MM.1S (cell line): ENCODE measurements at regions not wholly inside any gene's neighbourhood (a gene's known extent, or its start where the extent isn't known, plus 50 kb on each side); places are given as distances from the start of the nearest gene placed in this dataset.

Experiments used
- DNase-seq: peaks from one replicate; pipeline ENCODE4 v3.0.0-alpha.2; 2015
- H2AFZ ChIP-seq: fragments of 300-600 bp; sonication (generic); 2 replicates; pipeline ENCODE4 v1.6.0; 2016; ENCODE audit warnings: antibody characterized with exemption, low read length
- H3F3A ChIP-seq: fragments of 300-600 bp; sonication (generic); 2 replicates; pipeline ENCODE4 v1.6.1; 2016; ENCODE audit warnings: mild to moderate bottlenecking, antibody characterized with exemption, low read length, moderate library complexity, mixed read lengths; ENCODE audit not compliant: insufficient read depth
- H3K27ac ChIP-seq: fragments of 300-600 bp; sonication (generic); 2 replicates; pipeline ENCODE4 v1.5.1; 2016; ENCODE audit warnings: mild to moderate bottlenecking, low read length
- H3K27me3 ChIP-seq: fragments of 300-600 bp; sonication (generic); replicated peaks from 2 replicates; pipeline ENCODE4 v1.6.0; 2016; ENCODE audit warnings: low read length; ENCODE audit not compliant: insufficient read depth
- H3K36me3 ChIP-seq: fragments of 300-600 bp; sonication (generic); replicated peaks from 2 replicates; pipeline ENCODE4 v1.6.1; 2016; ENCODE audit warnings: mild to moderate bottlenecking, low read length, mixed read lengths; ENCODE audit not compliant: insufficient read depth
- H3K4me1 ChIP-seq: fragments of 300-600 bp; sonication (generic); 2 replicates; pipeline ENCODE4 v1.6.1; 2016; ENCODE audit warnings: low read length, mixed read lengths
- H3K4me2 ChIP-seq: fragments of 300-600 bp; sonication (generic); 2 replicates; pipeline ENCODE4 v1.6.0; 2016; ENCODE audit warnings: low read depth, low read length
- H3K4me3 ChIP-seq: fragments of 300-600 bp; sonication (generic); 2 replicates; pipeline ENCODE4 v1.5.1; 2016; ENCODE audit warnings: low read length, mixed read lengths
- H3K79me2 ChIP-seq: fragments of 300-600 bp; sonication (generic); 2 replicates; pipeline ENCODE4 v1.6.1; 2016; ENCODE audit warnings: mixed run types, low read length, mixed read lengths
- H3K9ac ChIP-seq: fragments of 300-600 bp; sonication (generic); 2 replicates; pipeline ENCODE4 v1.6.1; 2016; ENCODE audit warnings: low read length, mixed read lengths
- H3K9me2 ChIP-seq: fragments of 300-600 bp; sonication (generic); replicated peaks from 2 replicates; pipeline ENCODE4 v1.6.1; 2016; ENCODE audit warnings: mild to moderate bottlenecking, low read length, mixed read lengths; ENCODE audit not compliant: insufficient read depth
- H3K9me3 ChIP-seq: fragments of 300-600 bp; sonication (generic); replicated peaks from 2 replicates; pipeline ENCODE4 v1.6.1; 2016; ENCODE audit warnings: mild to moderate bottlenecking, low read length, mixed read lengths; ENCODE audit not compliant: insufficient read depth
- H4K20me1 ChIP-seq: fragments of 300-600 bp; sonication (generic); 2 replicates; pipeline ENCODE4 v1.6.1; 2016; ENCODE audit warnings: mild to moderate bottlenecking, low read length, moderate library complexity, mixed read lengths; ENCODE audit not compliant: insufficient read depth
- EZH2 ChIP-seq: fragments of 300-600 bp; sonication (generic); optimal IDR thresholded peaks from 2 replicates; pipeline ENCODE3; 2017; ENCODE audit warnings: low read depth, mild to moderate bottlenecking, antibody characterized with exemption, low read length, mixed read lengths
- EZH2phosphoT487 ChIP-seq: fragments of 300-600 bp; sonication (generic); IDR thresholded peaks from 2 replicates; pipeline ENCODE4 v1.6.1; 2018; ENCODE audit warnings: antibody characterized with exemption, low read length
- TF ChIP-seq, protein P1 (sequence below): fragments of 300-600 bp; sonication (generic); IDR thresholded peaks from 2 replicates; pipeline ENCODE4 v1.5.1; 2016; ENCODE audit warnings: antibody characterized with exemption, low read length, mixed read lengths

GRCh38 chr3:40803311-40803710 is 278.6 kb downstream of the ZNF621 start:
- Histone ChIP-seq H3K27ac (no peak overlapping the region), H3K9ac (no peak overlapping the region), H3K36me3 (no peaks in the 10 kb centered on the region), H4K20me1 (no peaks in the 10 kb centered on the region), H3F3A (no peaks in the 10 kb centered on the region), H3K9me3 (no peaks in the 10 kb centered on the region), H3K4me3 (no peak overlapping the region), H2AFZ (no peak overlapping the region), H3K79me2 (no peaks in the 10 kb centered on the region), H3K4me2 (no peak overlapping the region), H3K4me1 (no peaks in the 10 kb centered on the region), H3K9me2 (no peaks in the 10 kb centered on the region), H3K27me3 (no peaks in the 10 kb centered on the region)
- DNase-seq = no peak
- TF ChIP-seq, protein P1, sequence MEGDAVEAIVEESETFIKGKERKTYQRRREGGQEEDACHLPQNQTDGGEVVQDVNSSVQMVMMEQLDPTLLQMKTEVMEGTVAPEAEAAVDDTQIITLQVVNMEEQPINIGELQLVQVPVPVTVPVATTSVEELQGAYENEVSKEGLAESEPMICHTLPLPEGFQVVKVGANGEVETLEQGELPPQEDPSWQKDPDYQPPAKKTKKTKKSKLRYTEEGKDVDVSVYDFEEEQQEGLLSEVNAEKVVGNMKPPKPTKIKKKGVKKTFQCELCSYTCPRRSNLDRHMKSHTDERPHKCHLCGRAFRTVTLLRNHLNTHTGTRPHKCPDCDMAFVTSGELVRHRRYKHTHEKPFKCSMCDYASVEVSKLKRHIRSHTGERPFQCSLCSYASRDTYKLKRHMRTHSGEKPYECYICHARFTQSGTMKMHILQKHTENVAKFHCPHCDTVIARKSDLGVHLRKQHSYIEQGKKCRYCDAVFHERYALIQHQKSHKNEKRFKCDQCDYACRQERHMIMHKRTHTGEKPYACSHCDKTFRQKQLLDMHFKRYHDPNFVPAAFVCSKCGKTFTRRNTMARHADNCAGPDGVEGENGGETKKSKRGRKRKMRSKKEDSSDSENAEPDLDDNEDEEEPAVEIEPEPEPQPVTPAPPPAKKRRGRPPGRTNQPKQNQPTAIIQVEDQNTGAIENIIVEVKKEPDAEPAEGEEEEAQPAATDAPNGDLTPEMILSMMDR = no peak
- TF ChIP-seq EZH2phosphoT487 = no peak
- TF ChIP-seq EZH2 = no peak

DNA sequence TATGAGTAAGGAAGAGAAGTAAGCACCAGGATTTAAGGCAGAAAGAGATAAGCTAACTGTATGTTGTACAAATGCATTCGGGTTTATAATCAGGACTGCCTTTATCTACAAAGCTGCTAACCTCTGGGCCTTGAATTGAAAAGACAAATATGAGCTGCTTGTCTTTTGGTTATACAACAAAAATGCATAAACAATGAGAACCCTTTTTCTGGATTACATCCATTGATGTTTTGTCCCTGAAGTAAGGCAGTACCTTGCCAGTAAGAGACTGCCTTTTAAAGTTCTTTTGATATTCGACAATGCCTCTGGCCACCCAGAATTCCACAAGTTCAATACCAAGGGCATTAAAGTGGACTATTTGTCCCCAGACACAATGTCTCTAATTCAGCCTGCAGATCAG is 280.7 kb downstream of the ZNF621 start:
- Histone ChIP-seq H3K27ac (no peak overlapping the region), H3K36me3 (no peaks in the 10 kb centered on the region), H3K4me1 (no peaks in the 10 kb centered on the region), H2AFZ (no peak overlapping the region), H3K4me2 (no peak overlapping the region), H4K20me1 (no peaks in the 10 kb centered on the region), H3K79me2 (no peaks in the 10 kb centered on the region), H3K9me2 (no peaks in the 10 kb centered on the region), H3K27me3 (no peaks in the 10 kb centered on the region), H3K9me3 (no peaks in the 10 kb centered on the region), H3K9ac (no peak overlapping the region), H3F3A (no peaks in the 10 kb centered on the region), H3K4me3 (no peak overlapping the region)
- no peak for DNase-seq
- TF ChIP-seq EZH2 = no peak
- TF ChIP-seq, protein P1 = no peak
- TF ChIP-seq EZH2phosphoT487 = no peak

- no peak overlapping the region for H3K9ac ChIP-seq
- H2AFZ ChIP-seq = no peak overlapping the region
- H3K4me3 ChIP-seq = no peak overlapping the region
- H3K27me3 ChIP-seq = no peaks in the 10 kb centered on the region
- H4K20me1 ChIP-seq = no peaks in the 10 kb centered on the region
- H3K27ac ChIP-seq = no peak overlapping the region
- H3K9me3 ChIP-seq = no peaks in the 10 kb centered on the region; the same call in 1 of the 2 replicates
- no peaks in the 10 kb centered on the region for H3K4me1 ChIP-seq
- no peaks in the 10 kb centered on the region for H3K36me3 ChIP-seq
- no peaks in the 10 kb centered on the region for H3F3A ChIP-seq
- H3K4me2 ChIP-seq = no peak overlapping the region
- H3K9me2 ChIP-seq = no peaks in the 10 kb centered on the region
- no peak for DNase-seq
- TF ChIP-seq EZH2 (no peak), EZH2phosphoT487 (no peak)
- TF ChIP-seq, protein P1 = no peak
- H3K79me2 ChIP-seq = no peaks in the 10 kb centered on the region
These were observed 286.1 kb downstream of the ZNF621 start for GRCh38 chr3:40810813-40811212.
